WTC11 (cell line): ENCODE measurements at regions not wholly inside any gene's neighbourhood (a gene's known extent, or its start where the extent isn't known, plus 50 kb on each side); places are given as distances from the start of the nearest gene placed in this dataset.

Experiments used
- ATAC-seq: fragments of 200-7000 bp; cut with Tn5 transposase; 2 replicates; pipeline ENCODE4 v1.10.0; 2021; ENCODE audit warnings: mild to moderate bottlenecking, moderate library complexity
- CTCF ChIA-PET: fragments of 300-600 bp; sonication (Branson Sonifier 250); formaldehyde crosslinking; loops from one replicate; lab custom pipeline; 2021; ENCODE audit warnings: antibody characterized with exemption; lab: Charles Lee
- POLR2A ChIA-PET: fragments of 350-600 bp; sonication (Branson Sonifier 250); formaldehyde crosslinking; loops from one replicate; lab custom pipeline; 2021; ENCODE audit warnings: antibody characterized with exemption; lab: Charles Lee
- DNase-seq: peaks from one replicate; pipeline ENCODE4 v3.0.0; 2021; ENCODE audit warnings: low spot score
- H3K27ac Mint-ChIP-seq: 2 replicates; pipeline ENCODE4 v1.8.0; 2021; ENCODE audit warnings: mixed read lengths
- H3K27me3 Mint-ChIP-seq: 2 replicates; pipeline ENCODE4 v1.8.0; 2021; ENCODE audit warnings: low read depth, mild to moderate bottlenecking, moderate library complexity, mixed read lengths
- H3K36me3 Mint-ChIP-seq: 2 replicates; pipeline ENCODE4 v1.8.0; 2021; ENCODE audit warnings: mixed read lengths
- H3K4me1 Mint-ChIP-seq: 2 replicates; pipeline ENCODE4 v1.8.0; 2022; ENCODE audit warnings: mixed read lengths
- H3K4me3 Mint-ChIP-seq: 2 replicates; pipeline ENCODE4 v1.8.0; 2021; ENCODE audit warnings: mild to moderate bottlenecking, moderate library complexity, mixed read lengths
- H3K9me3 Mint-ChIP-seq: 2 replicates; pipeline ENCODE4 v1.8.0; 2021; ENCODE audit warnings: mixed read lengths
- E2F4 ChIP-seq: sonication (generic); formaldehyde crosslinking; IDR thresholded peaks from 2 replicates; pipeline ENCODE4 v1.8.1; 2022; ENCODE audit warnings: low read depth, mild to moderate bottlenecking, moderate library complexity, missing genetic modification reagents, borderline replicate concordance
- E2F5 ChIP-seq: sonication (generic); formaldehyde crosslinking; IDR thresholded peaks from 2 replicates; pipeline ENCODE4 v1.8.1; 2022; ENCODE audit warnings: mild to moderate bottlenecking, moderate library complexity, missing genetic modification reagents
- ERG ChIP-seq: fragments of 250-450 bp; sonication (Bioruptor Pico); IDR thresholded peaks from 2 replicates; pipeline ENCODE4 v1.8.0; 2021; ENCODE audit warnings: mild to moderate bottlenecking
- ESRRA ChIP-seq: sonication (generic); formaldehyde crosslinking; IDR thresholded peaks from 2 replicates; pipeline ENCODE4 v1.8.1; 2022; ENCODE audit warnings: mild to moderate bottlenecking, missing genetic modification reagents, borderline replicate concordance
- FOXP1 ChIP-seq: sonication (generic); formaldehyde crosslinking; IDR thresholded peaks from 2 replicates; pipeline ENCODE4 v1.8.0; 2022; ENCODE audit warnings: missing genetic modification reagents, mild to moderate bottlenecking, moderate library complexity, borderline replicate concordance
- GTF2I ChIP-seq: fragments of 250-450 bp; sonication (Bioruptor Pico); conservative IDR thresholded peaks from 2 replicates; pipeline ENCODE4 v1.4.0; 2021; ENCODE audit warnings: mild to moderate bottlenecking
- IRF2 ChIP-seq: sonication (generic); formaldehyde crosslinking; IDR thresholded peaks from 2 replicates; pipeline ENCODE4 v1.8.0; 2022; ENCODE audit warnings: low read depth, missing genetic modification reagents, borderline replicate concordance
- JAZF1 ChIP-seq: fragments of 250-450 bp; sonication (Bioruptor Pico); IDR thresholded peaks from 2 replicates; pipeline ENCODE4 v1.9.0; 2021; ENCODE audit warnings: moderate library complexity, mild to moderate bottlenecking, inconsistent platforms
- JUN ChIP-seq: sonication (generic); formaldehyde crosslinking; IDR thresholded peaks from 2 replicates; pipeline ENCODE4 v1.8.0; 2023; ENCODE audit warnings: mild to moderate bottlenecking, missing genetic modification reagents
- NFE2L1 ChIP-seq: sonication (generic); formaldehyde crosslinking; IDR thresholded peaks from 2 replicates; pipeline ENCODE4 v1.8.1; 2023; ENCODE audit warnings: missing genetic modification reagents
- PRDM15 ChIP-seq: sonication (generic); formaldehyde crosslinking; IDR thresholded peaks from 2 replicates; pipeline ENCODE4 v1.8.0; 2022; ENCODE audit warnings: missing genetic modification reagents
- PRRX2 ChIP-seq: fragments of 250-450 bp; sonication (Bioruptor Pico); IDR thresholded peaks from 2 replicates; pipeline ENCODE4 v1.8.0; 2021; ENCODE audit warnings: mild to moderate bottlenecking
- SMAD3 ChIP-seq: sonication (generic); formaldehyde crosslinking; IDR thresholded peaks from 2 replicates; pipeline ENCODE4 v1.8.0; 2022; ENCODE audit warnings: missing genetic modification reagents, mild to moderate bottlenecking, borderline replicate concordance
- TP53 ChIP-seq: sonication (generic); formaldehyde crosslinking; IDR thresholded peaks from 2 replicates; pipeline ENCODE4 v1.8.1; 2023; ENCODE audit warnings: mild to moderate bottlenecking, missing genetic modification reagents
- USF1 ChIP-seq: sonication (generic); formaldehyde crosslinking; IDR thresholded peaks from 2 replicates; pipeline ENCODE4 v1.8.0; 2022; ENCODE audit warnings: mild to moderate bottlenecking, missing genetic modification reagents
- ZMAT4 ChIP-seq: fragments of 250-450 bp; sonication (Bioruptor Pico); IDR thresholded peaks from 2 replicates; pipeline ENCODE4 v1.9.0; 2021; ENCODE audit warnings: mild to moderate bottlenecking
- ZNF416 ChIP-seq: fragments of 250-450 bp; sonication (Bioruptor Pico); IDR thresholded peaks from 2 replicates; pipeline ENCODE4 v1.9.0; 2021; ENCODE audit warnings: mild to moderate bottlenecking, inconsistent platforms
- ZNF423 ChIP-seq: fragments of 250-450 bp; sonication (Bioruptor Pico); IDR thresholded peaks from 2 replicates; pipeline ENCODE4 v2.1.2; 2022; ENCODE audit warnings: mild to moderate bottlenecking, moderate library complexity

- ChIA-PET CTCF (interaction anchor here (1.2 to 2.6 kb wide), 3 partner anchors 11 to 161 kb away, joined by 3 to 10 read pairs (median 4); no protein-coding TSS in a partner anchor), POLR2A (no interaction called here)
- H3K27me3 Mint-ChIP-seq = peaks cover 4% of the 10 kb centered on the region
- no peak for DNase-seq
- no peak overlapping the region for H3K4me3 Mint-ChIP-seq
- TF ChIP-seq ESRRA (no peak), ERG (CRISPR knock-in tag) (no peak), TP53 (no peak), USF1 (no peak), SMAD3 (CRISPR knock-in tag) (no peak)
- H3K27ac Mint-ChIP-seq = no peak overlapping the region
- peaks cover 12% of the 10 kb centered on the region for H3K4me1 Mint-ChIP-seq
- no peak for ATAC-seq
- no peaks in the 10 kb centered on the region for H3K9me3 Mint-ChIP-seq
- no peaks in the 10 kb centered on the region for H3K36me3 Mint-ChIP-seq
These were observed 160.0 kb downstream of the EFNB1 start for GRCh38 chrX:68988865-68989264.

GRCh38 chrX:68985135-68985755 lies 156.4 kb downstream of the EFNB1 start:
- ATAC-seq (no peak), DNase-seq (no peak)
- H3K9me3 Mint-ChIP-seq = no peaks in the 10 kb centered on the region
- peaks cover 6% of the 10 kb centered on the region for H3K4me1 Mint-ChIP-seq
- CTCF ChIA-PET = interaction anchor here (1.5 kb wide), 1 partner anchor 157 kb away, joined by 3 read pairs; no protein-coding TSS in a partner anchor
- TF ChIP-seq ESRRA (no peak), ZNF423 (CRISPR knock-in tag) (no peak), PRRX2 (CRISPR knock-in tag) (no peak), FOXP1 (CRISPR knock-in tag) (no peak), E2F5 (CRISPR knock-in tag) (no peak), JAZF1 (CRISPR knock-in tag) (no peak), E2F4 (no peak), ZMAT4 (CRISPR knock-in tag) (no peak), TP53 (no peak), IRF2 (CRISPR knock-in tag) (no peak), GTF2I (CRISPR knock-in tag) (no peak), PRDM15 (CRISPR knock-in tag) (no peak), JUN (no peak), ZNF416 (no peak), NFE2L1 (CRISPR knock-in tag) (no peak)
- POLR2A ChIA-PET = no interaction called here
- H3K4me3 Mint-ChIP-seq = no peak overlapping the region
- H3K27ac Mint-ChIP-seq = no peak overlapping the region
- H3K36me3 Mint-ChIP-seq = no peaks in the 10 kb centered on the region
- peaks cover 6% of the 10 kb centered on the region for H3K27me3 Mint-ChIP-seq
